Right lobe of liver (tissue), 6 donors: ENCODE measurements at regions not wholly inside any gene's neighbourhood (a gene's known extent, or its start where the extent isn't known, plus 50 kb on each side); places are given as distances from the start of the nearest gene placed in this dataset.

Experiments used
- ATAC-seq, 4 donors: fragments of 200-7000 bp; cut with Tn5 transposase; one replicate each; pipeline ENCODE4 v1.9.1; 2020; ENCODE audit warnings: mild to moderate bottlenecking in 4 of 4, moderate library complexity in 4 of 4
- DNase-seq, 3 donors: peaks; one replicate each; pipeline ENCODE4 v3.0.0-alpha.2; 2020
- H3K27ac ChIP-seq, 3 donors: fragments of 200-600 bp; one replicate each; pipeline ENCODE4 v1.8.0; 2022
- H3K27me3 ChIP-seq, 2 donors: fragments of 200-600 bp; one replicate each; pipeline ENCODE4 v1.8.0; 2022
- H3K36me3 ChIP-seq, 4 donors: fragments of 200-600 bp; sonication (generic) in 1 of 4; one replicate each; pipeline versions ENCODE4 v1.5.1 to v1.8.0; 2017 to 2022; ENCODE audit warnings: control low read depth in 1 of 4
- H3K4me1 ChIP-seq, 4 donors: fragments of 200-600 bp; sonication (generic) in 1 of 4; one replicate each; pipeline versions ENCODE4 v1.5.1 to v1.8.0; 2017 to 2022; ENCODE audit warnings: control low read depth in 1 of 4
- H3K4me3 ChIP-seq, 3 donors: fragments of 200-600 bp; one replicate each; pipeline ENCODE4 v1.8.0; 2022
- H3K9me3 ChIP-seq, 4 donors: fragments of 200-600 bp; sonication (generic) in 1 of 4; one replicate each; pipeline versions ENCODE4 v1.5.1 to v1.8.0; 2017 to 2022; ENCODE audit warnings: control low read depth in 1 of 4
- POLR2A ChIP-seq: fragments of 450-650 bp; IDR thresholded peaks from one replicate; pipeline ENCODE4 v1.6.1; 2017; ENCODE audit warnings: antibody characterized with exemption, mild to moderate bottlenecking
- WGBS: methylation state at CpG from one replicate; pipeline ENCODE4 v1.1.6; 2018; ENCODE audit warnings: low coverage, low lambda C conversion rate; ENCODE audit not compliant: insufficient coverage; ENCODE audit errors: missing lambda C conversion rate; 5-methylcytosine and 5-hydroxymethylcytosine counted together
- intact Hi-C, 2 donors: fragments of 100-400 bp; cut with DNase I; formaldehyde crosslinking; loops; one replicate each; pipeline versions ENCODE4 v1.11.2 to v1.14.1; 2022
- TF ChIP-seq, protein P1 (sequence below), 4 donors: fragments of 200-600 bp in 3 of 4; fragments of 450-650 bp in 1 of 4; IDR thresholded peaks; one replicate each; pipeline versions ENCODE4 v1.5.1 to v1.8.0; 2016 to 2022; ENCODE audit warnings: antibody characterized with exemption in 4 of 4, mild to moderate bottlenecking in 2 of 4
- donor health status: DM: no; HTN: yes; CAD: no.
- donor health status: DM: no; HTN: no; CAD: no.
- donor health status: DM: no; HTN: no; CAD: no.
- donor health status: DM: no; HTN: yes; CAD: no.
- donor health status: DM: no; HTN: yes; CAD: no.

DNA sequence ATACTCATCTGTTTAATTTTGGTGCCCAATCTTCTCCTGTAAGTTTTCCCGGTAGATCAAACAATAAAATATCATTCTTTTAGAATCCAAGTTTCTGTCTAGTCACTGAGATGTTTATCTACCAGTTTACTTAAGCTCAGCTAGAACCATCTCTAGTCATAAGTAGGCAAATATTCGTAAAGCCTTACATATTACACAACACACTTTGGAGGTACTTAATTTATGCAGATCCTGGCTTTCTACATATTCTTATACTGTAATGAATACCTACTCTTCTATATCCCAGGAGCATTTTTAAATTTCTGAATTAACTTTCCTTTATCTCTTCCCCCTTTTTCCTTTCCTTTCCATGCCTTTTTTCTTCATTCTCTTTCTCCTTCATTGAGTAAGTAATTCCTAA is 185.9 kb upstream of the ZBTB20 start:
- no peak for DNase-seq
- Histone ChIP-seq H3K9me3 (no peaks in the 10 kb centered on the region), H3K27me3 (no peaks in the 10 kb centered on the region), H3K36me3 (no peaks in the 10 kb centered on the region), H3K27ac (no peak overlapping the region), H3K4me1 (no peaks in the 10 kb centered on the region), H3K4me3 (no peak overlapping the region)
- 62% methylated on average over 2 of the region's 2 CpGs for WGBS
- TF ChIP-seq POLR2A, result no peak
- TF ChIP-seq, protein P1, sequence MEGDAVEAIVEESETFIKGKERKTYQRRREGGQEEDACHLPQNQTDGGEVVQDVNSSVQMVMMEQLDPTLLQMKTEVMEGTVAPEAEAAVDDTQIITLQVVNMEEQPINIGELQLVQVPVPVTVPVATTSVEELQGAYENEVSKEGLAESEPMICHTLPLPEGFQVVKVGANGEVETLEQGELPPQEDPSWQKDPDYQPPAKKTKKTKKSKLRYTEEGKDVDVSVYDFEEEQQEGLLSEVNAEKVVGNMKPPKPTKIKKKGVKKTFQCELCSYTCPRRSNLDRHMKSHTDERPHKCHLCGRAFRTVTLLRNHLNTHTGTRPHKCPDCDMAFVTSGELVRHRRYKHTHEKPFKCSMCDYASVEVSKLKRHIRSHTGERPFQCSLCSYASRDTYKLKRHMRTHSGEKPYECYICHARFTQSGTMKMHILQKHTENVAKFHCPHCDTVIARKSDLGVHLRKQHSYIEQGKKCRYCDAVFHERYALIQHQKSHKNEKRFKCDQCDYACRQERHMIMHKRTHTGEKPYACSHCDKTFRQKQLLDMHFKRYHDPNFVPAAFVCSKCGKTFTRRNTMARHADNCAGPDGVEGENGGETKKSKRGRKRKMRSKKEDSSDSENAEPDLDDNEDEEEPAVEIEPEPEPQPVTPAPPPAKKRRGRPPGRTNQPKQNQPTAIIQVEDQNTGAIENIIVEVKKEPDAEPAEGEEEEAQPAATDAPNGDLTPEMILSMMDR (IDR thresholded peaks at IDR 0.05), result no peak
- intact Hi-C loops, result no loop called here
- no peak for ATAC-seq

GRCh38 chr3:115336836-115337235 is 189.7 kb upstream of the ZBTB20 start:
- DNase-seq (no peak), ATAC-seq (no peak)
- Histone ChIP-seq H3K27me3 (no peaks in the 10 kb centered on the region), H3K27ac (no peak overlapping the region), H3K4me3 (no peak overlapping the region), H3K4me1 (no peaks in the 10 kb centered on the region), H3K9me3 (no peaks in the 10 kb centered on the region), H3K36me3 (no peaks in the 10 kb centered on the region)
- intact Hi-C loops, result no loop called here
- no peak for TF ChIP-seq POLR2A
- TF ChIP-seq, protein P1 (IDR thresholded peaks at IDR 0.05), result no peak
- WGBS, result 56% methylated on average over 4 of the region's 4 CpGs

- ATAC-seq (no peak), DNase-seq (no peak)
- intact Hi-C loops, result no loop called here
- no peaks in the 10 kb centered on the region for H3K27me3 ChIP-seq
- no peaks in the 10 kb centered on the region for H3K36me3 ChIP-seq
- H3K4me3 ChIP-seq, result no peak overlapping the region
- no peak for TF ChIP-seq POLR2A
- TF ChIP-seq, protein P1 (IDR thresholded peaks at IDR 0.05), result no peak
- H3K27ac ChIP-seq, result no peak overlapping the region
- WGBS, result 48% methylated on average over 4 of the region's 4 CpGs
- H3K4me1 ChIP-seq, result no peaks in the 10 kb centered on the region
- H3K9me3 ChIP-seq, result no peaks in the 10 kb centered on the region
Observed at GRCh38 chr3:115340586-115340985, 193.5 kb upstream of the ZBTB20 start.

- Histone ChIP-seq H3K36me3 (no peaks in the 10 kb centered on the region), H3K27me3 (no peaks in the 10 kb centered on the region), H3K4me3 (no peak overlapping the region), H3K9me3 (no peaks in the 10 kb centered on the region), H3K4me1 (no peaks in the 10 kb centered on the region), H3K27ac (no peak overlapping the region)
- no peak for TF ChIP-seq POLR2A
- TF ChIP-seq, protein P1 (IDR thresholded peaks at IDR 0.05), result no peak
- 38% methylated on average over 1 of the region's 1 CpG for WGBS
- intact Hi-C loops, result no loop called here
- no peak for DNase-seq
- peak in 1 of 4 donors; percentile 54 for ATAC-seq
Observed at GRCh38 chr3:115341208-115341607, 194.1 kb upstream of the ZBTB20 start.

DNA sequence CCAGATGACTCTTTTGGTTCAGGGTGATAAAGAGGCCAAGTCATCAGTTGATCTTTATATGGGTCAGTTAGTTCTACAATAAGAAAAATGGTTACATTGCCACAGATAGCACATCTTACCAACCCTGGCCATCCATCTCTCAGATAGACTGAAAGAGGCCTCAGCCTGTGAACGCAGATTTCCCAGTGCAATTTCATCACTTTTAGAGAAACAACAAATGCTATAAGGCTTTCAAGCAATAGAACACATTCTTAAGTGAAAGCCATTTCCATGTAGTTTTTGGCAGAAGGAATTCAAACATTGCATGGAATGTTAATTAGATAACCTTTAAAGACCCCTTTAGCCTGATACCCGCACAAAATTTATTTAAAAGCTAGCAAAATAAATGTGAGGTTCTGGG is 200.6 kb upstream of the ZBTB20 start:
- Histone ChIP-seq H3K27me3 (no peaks in the 10 kb centered on the region), H3K36me3 (no peaks in the 10 kb centered on the region), H3K4me3 (no peak overlapping the region), H3K9me3 (no peaks in the 10 kb centered on the region), H3K4me1 (no peaks in the 10 kb centered on the region), H3K27ac (no peak overlapping the region)
- intact Hi-C loops, result no loop called here
- TF ChIP-seq POLR2A, result no peak
- TF ChIP-seq, protein P1 (IDR thresholded peaks at IDR 0.05), result no peak
- 34% methylated on average over 2 of the region's 2 CpGs for WGBS
- DNase-seq (no peak), ATAC-seq (no peak)
